Loucy (cell line): ENCODE measurements at regions not wholly inside any gene's neighbourhood (a gene's known extent, or its start where the extent isn't known, plus 50 kb on each side); places are given as distances from the start of the nearest gene placed in this dataset.

Experiments used
- EZH2phosphoT487 ChIP-seq: fragments of 200-600 bp; IDR thresholded peaks from 2 replicates; pipeline ENCODE4 v1.6.1; 2018; ENCODE audit warnings: antibody characterized with exemption, mild to moderate bottlenecking, moderate library complexity, borderline replicate concordance
- TF ChIP-seq, protein P1 (sequence below): fragments of 200-600 bp; sonication (generic); conservative IDR thresholded peaks from 2 replicates; pipeline ENCODE4 v1.5.1; 2014; ENCODE audit warnings: mild to moderate bottlenecking, antibody characterized with exemption, low read length

GRCh38 chr10:120783098-120783497, 68.1 kb upstream of the WDR11 start:
- TF ChIP-seq, protein P1, sequence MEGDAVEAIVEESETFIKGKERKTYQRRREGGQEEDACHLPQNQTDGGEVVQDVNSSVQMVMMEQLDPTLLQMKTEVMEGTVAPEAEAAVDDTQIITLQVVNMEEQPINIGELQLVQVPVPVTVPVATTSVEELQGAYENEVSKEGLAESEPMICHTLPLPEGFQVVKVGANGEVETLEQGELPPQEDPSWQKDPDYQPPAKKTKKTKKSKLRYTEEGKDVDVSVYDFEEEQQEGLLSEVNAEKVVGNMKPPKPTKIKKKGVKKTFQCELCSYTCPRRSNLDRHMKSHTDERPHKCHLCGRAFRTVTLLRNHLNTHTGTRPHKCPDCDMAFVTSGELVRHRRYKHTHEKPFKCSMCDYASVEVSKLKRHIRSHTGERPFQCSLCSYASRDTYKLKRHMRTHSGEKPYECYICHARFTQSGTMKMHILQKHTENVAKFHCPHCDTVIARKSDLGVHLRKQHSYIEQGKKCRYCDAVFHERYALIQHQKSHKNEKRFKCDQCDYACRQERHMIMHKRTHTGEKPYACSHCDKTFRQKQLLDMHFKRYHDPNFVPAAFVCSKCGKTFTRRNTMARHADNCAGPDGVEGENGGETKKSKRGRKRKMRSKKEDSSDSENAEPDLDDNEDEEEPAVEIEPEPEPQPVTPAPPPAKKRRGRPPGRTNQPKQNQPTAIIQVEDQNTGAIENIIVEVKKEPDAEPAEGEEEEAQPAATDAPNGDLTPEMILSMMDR: no peak
- no peak for TF ChIP-seq EZH2phosphoT487
